Mesenchymal stem cell (in vitro differentiated cells and primary cell): ENCODE measurements at regions not wholly inside any gene's neighbourhood (a gene's known extent, or its start where the extent isn't known, plus 50 kb on each side); places are given as distances from the start of the nearest gene placed in this dataset.
A peak's percentile ranks its signal among the peaks of the same experiment; 100 is the strongest.
"Not testable (repeated sequence)": the region's sequence is repeated elsewhere in the genome, so short reads cannot be mapped to it uniquely, and the experiment has no call there.

ENCODE experiments used
- DNase-seq: peaks from one replicate; pipeline ENCODE4 v3.0.0-alpha.2; 2013
- H2AFZ ChIP-seq: one replicate; pipeline ENCODE4 v1.6.1; 2013; ENCODE audit warnings: low read depth, mild to moderate bottlenecking, control low read depth, inconsistent platforms, low read length, moderate library complexity
- H2AK5ac ChIP-seq: 2 replicates; pipeline ENCODE4 v1.6.1; 2013; ENCODE audit warnings: low read length, moderate library complexity, mild to moderate bottlenecking, inconsistent platforms; ENCODE audit not compliant: severe bottlenecking
- H2BK120ac ChIP-seq: one replicate; pipeline ENCODE4 v1.6.1; 2013; ENCODE audit warnings: low read depth, mild to moderate bottlenecking, inconsistent platforms, low read length, moderate library complexity
- H2BK12ac ChIP-seq, 2 experiments: one replicate each; pipeline ENCODE4 v1.6.1; 2013; ENCODE audit warnings: inconsistent platforms in 2 of 2, low read length in 2 of 2, mild to moderate bottlenecking in 2 of 2, moderate library complexity in 2 of 2, control low read depth in 1 of 2
- H2BK15ac ChIP-seq: one replicate; pipeline ENCODE4 v1.6.1; 2013; ENCODE audit warnings: mild to moderate bottlenecking, low read depth, inconsistent platforms; ENCODE audit not compliant: poor library complexity, severe bottlenecking
- H2BK5ac ChIP-seq: 2 replicates; pipeline ENCODE4 v1.6.1; 2013; ENCODE audit warnings: low read depth, mild to moderate bottlenecking, low read length, control low read depth, inconsistent platforms; ENCODE audit not compliant: poor library complexity, severe bottlenecking
- H3K14ac ChIP-seq, 2 experiments: one replicate each; pipeline ENCODE4 v1.6.1; 2013; ENCODE audit warnings: inconsistent platforms in 2 of 2, low read length in 2 of 2, control low read depth in 1 of 2, mild to moderate bottlenecking in 1 of 2, moderate library complexity in 1 of 2
- H3K18ac ChIP-seq, 2 experiments: one replicate each; pipeline ENCODE4 v1.6.1; 2013; ENCODE audit warnings: inconsistent platforms in 2 of 2, low read length in 2 of 2, control low read depth in 1 of 2, low read depth in 1 of 2, mild to moderate bottlenecking in 1 of 2
- H3K23ac ChIP-seq, 2 experiments: one replicate each; pipeline ENCODE4 v1.6.1; 2013; ENCODE audit warnings: inconsistent platforms in 2 of 2, low read length in 2 of 2, mild to moderate bottlenecking in 2 of 2, moderate library complexity in 2 of 2, control low read depth in 1 of 2
- H3K27ac ChIP-seq: 2 replicates; pipeline ENCODE4 v1.5.1; 2013; ENCODE audit warnings: mild to moderate bottlenecking, moderate library complexity, low read length, control low read depth, inconsistent platforms; ENCODE audit not compliant: poor library complexity, severe bottlenecking
- H3K27me3 ChIP-seq, 2 experiments: 2 replicates each; pipeline versions ENCODE4 v1.6.1 to v1.7.0; 2013; ENCODE audit warnings: low read length in 2 of 2, mild to moderate bottlenecking in 2 of 2, moderate library complexity in 2 of 2, control low read depth in 1 of 2, inconsistent platforms in 1 of 2; ENCODE audit not compliant: control insufficient read depth in 1 of 2, insufficient read depth in 1 of 2
- H3K36me3 ChIP-seq, 2 experiments: 2 replicates each; pipeline versions ENCODE4 v1.6.1 to v1.7.0; 2013; ENCODE audit warnings: low read length in 2 of 2, control low read depth in 1 of 2, inconsistent platforms in 1 of 2, low read depth in 1 of 2, mild to moderate bottlenecking in 1 of 2; ENCODE audit not compliant: insufficient read depth in 2 of 2, control insufficient read depth in 1 of 2
- H3K4ac ChIP-seq, 2 experiments: one replicate each; pipeline ENCODE4 v1.6.1; 2013; ENCODE audit warnings: inconsistent platforms in 2 of 2, low read length in 2 of 2, mild to moderate bottlenecking in 2 of 2, moderate library complexity in 2 of 2, control low read depth in 1 of 2, low read depth in 1 of 2
- H3K4me1 ChIP-seq: 2 replicates; pipeline ENCODE4 v1.6.1; 2013; ENCODE audit warnings: low read depth, low read length, control low read depth; ENCODE audit not compliant: control insufficient read depth, insufficient read depth
- H3K4me2 ChIP-seq: 2 replicates; pipeline ENCODE4 v1.6.1; 2013; ENCODE audit warnings: low read length, mild to moderate bottlenecking, inconsistent platforms; ENCODE audit not compliant: poor library complexity, severe bottlenecking
- H3K4me3 ChIP-seq, 2 experiments: 2 replicates each; pipeline versions ENCODE4 v1.5.1 to v1.7.0; 2013; ENCODE audit warnings: low read length in 2 of 2, mild to moderate bottlenecking in 2 of 2, control low read depth in 1 of 2, low read depth in 1 of 2; ENCODE audit not compliant: insufficient read depth in 1 of 2
- H3K79me1 ChIP-seq: replicated peaks from 2 replicates; pipeline ENCODE4 v1.6.1; 2013; ENCODE audit warnings: mild to moderate bottlenecking, control low read depth, low read length, inconsistent platforms; ENCODE audit not compliant: poor library complexity, severe bottlenecking
- H3K9ac ChIP-seq: 2 replicates; pipeline ENCODE4 v1.7.0; 2013; ENCODE audit warnings: mild to moderate bottlenecking, low read length, moderate library complexity
- H3K9me3 ChIP-seq: 2 replicates; pipeline ENCODE4 v1.7.0; 2013; ENCODE audit warnings: mild to moderate bottlenecking, low read length; ENCODE audit not compliant: control insufficient read depth
- H4K8ac ChIP-seq: one replicate; pipeline ENCODE4 v1.6.1; 2013; ENCODE audit warnings: inconsistent platforms, mild to moderate bottlenecking, low read length, moderate library complexity
- H4K91ac ChIP-seq: one replicate; pipeline ENCODE4 v1.6.1; 2013; ENCODE audit warnings: mild to moderate bottlenecking, low read length, inconsistent platforms
- WGBS: methylation state at CpG from one replicate; pipeline ENCODE4 v1.1.7; 2013; ENCODE audit warnings: mixed read lengths; 5-methylcytosine and 5-hydroxymethylcytosine counted together

DNA sequence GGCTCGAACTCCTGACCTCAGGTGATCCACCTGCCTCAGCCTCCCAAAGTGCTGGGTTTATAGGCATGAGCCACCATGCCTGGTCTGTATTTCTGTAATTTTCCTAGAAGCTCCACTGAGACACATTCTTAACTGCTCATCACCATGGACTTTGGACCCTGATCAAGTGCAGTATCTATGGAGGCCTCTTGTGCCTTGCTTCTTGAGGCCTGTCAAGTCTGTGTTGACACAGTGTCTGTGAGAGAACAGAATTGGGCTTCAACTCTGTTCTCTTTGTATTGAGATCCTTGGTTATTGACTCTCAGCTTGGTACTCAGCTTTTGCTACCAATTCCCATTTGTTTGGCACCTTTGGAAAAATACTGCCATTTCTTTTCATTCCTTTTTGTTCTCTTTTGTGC, 188.0 kb downstream of the SPATA31A6 start:
- H2BK5ac ChIP-seq, H3K27ac ChIP-seq, DNase-seq, H3K9ac ChIP-seq, H3K18ac ChIP-seq, H3K14ac ChIP-seq, H2AFZ ChIP-seq, H3K9me3 ChIP-seq, H3K4me2 ChIP-seq, H3K79me1 ChIP-seq, H2BK12ac ChIP-seq, H3K4me3 ChIP-seq, H3K4ac ChIP-seq, H4K91ac ChIP-seq, H2BK15ac ChIP-seq, H3K4me1 ChIP-seq, H3K27me3 ChIP-seq, H2AK5ac ChIP-seq, H3K36me3 ChIP-seq, H3K23ac ChIP-seq, H4K8ac ChIP-seq, H2BK120ac ChIP-seq: not testable (repeated sequence)
- 26% methylated on average over 1 of the region's 1 CpG for WGBS

DNA sequence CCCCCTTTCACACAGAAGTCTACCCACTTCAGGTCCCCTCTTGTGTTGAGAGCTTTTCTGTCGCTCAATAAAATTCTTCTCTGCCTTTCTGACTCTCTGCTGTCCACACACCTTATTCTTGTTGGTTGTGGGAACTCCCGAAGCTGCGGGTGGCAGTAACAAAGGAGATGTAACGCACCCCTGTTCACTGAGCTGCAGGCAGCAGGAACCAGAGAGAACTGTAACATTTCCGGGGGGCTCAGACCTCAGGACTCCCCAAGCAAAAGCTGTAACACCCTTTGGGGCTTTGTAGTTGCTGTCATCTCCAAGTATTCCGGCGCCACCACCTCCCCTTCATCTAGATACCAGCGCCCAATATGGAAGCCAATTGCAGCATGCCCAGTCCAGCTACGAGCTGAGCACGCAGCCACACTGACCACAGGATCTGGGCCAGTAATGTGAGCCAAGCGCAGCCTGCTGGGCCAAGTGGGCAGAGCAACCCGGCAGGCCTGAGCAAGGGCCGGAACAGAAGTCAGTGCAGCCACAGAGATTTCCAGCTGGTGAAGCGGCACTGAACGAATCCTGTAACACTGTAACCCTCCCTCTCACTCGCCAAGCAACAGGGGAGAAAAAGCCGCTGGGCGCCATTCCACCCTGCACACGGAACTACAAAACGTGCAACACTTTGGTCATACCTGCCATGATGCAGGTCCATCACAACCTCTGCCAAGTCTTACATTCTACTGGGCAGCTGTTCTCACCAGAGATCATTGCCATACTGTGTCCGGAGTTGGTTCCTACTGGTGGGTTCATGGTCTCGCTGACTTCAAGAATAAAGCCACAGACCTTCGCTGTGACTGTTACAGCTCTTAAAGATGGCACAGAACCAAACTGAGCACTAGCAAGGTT, 194.3 kb downstream of the SPATA31A6 start:
- H3K9me3 ChIP-seq, H3K27ac ChIP-seq, H2AK5ac ChIP-seq, H3K4me1 ChIP-seq, H2BK5ac ChIP-seq, H3K4ac ChIP-seq, H3K27me3 ChIP-seq, H2AFZ ChIP-seq, H3K23ac ChIP-seq, H3K14ac ChIP-seq, DNase-seq, H3K36me3 ChIP-seq, H2BK15ac ChIP-seq, H2BK120ac ChIP-seq, H3K79me1 ChIP-seq, H4K91ac ChIP-seq, H3K18ac ChIP-seq, H3K9ac ChIP-seq, H3K4me2 ChIP-seq, H3K4me3 ChIP-seq, H2BK12ac ChIP-seq: not testable (repeated sequence)
- peak overlapping the region; percentile 12 for H4K8ac ChIP-seq
- 82% methylated on average over 21 of the region's 23 CpGs for WGBS

DNA sequence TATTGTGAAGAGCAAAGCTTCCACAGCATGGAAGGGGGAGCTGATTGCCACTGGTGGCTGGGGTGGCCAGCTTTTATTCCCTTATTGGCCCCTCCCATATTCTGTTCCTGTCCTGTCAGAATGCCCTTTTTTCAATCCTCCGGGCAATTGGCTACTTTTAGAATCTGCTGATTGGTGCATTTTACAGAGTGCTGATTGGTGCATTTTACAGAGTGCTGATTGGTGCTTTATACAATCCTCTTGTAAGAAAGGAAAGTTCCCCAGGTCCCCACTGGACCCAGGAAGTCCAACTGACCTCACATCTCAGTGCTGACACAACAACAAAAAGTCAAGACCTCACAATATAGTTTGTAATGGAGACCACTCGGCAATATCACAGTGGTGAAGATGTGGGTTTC, 195.0 kb downstream of the SPATA31A6 start:
- Histone ChIP-seq H3K9me3 (no peaks in the 10 kb centered on the region), H2AFZ (no peak overlapping the region), H2BK15ac (no peak overlapping the region), H3K27me3 (no peaks in the 10 kb centered on the region), H3K36me3 (no peaks in the 10 kb centered on the region), H3K4me3 (no peak overlapping the region), H2BK120ac (no peak overlapping the region), H3K4ac (no peak overlapping the region), H3K18ac (no peak overlapping the region), H4K91ac (no peak overlapping the region), H3K14ac (no peak overlapping the region), H3K79me1 (no peaks in the 10 kb centered on the region), H3K9ac (no peak overlapping the region), H4K8ac (no peak overlapping the region), H2BK5ac (no peak overlapping the region), H2AK5ac (no peak overlapping the region), H3K4me2 (no peak overlapping the region), H3K27ac (no peak overlapping the region), H3K4me1 (no peaks in the 10 kb centered on the region), H2BK12ac (no peak overlapping the region), H3K23ac (no peak overlapping the region)
- no peak for DNase-seq
- WGBS: 92% methylated on average over 1 of the region's 2 CpGs

DNA sequence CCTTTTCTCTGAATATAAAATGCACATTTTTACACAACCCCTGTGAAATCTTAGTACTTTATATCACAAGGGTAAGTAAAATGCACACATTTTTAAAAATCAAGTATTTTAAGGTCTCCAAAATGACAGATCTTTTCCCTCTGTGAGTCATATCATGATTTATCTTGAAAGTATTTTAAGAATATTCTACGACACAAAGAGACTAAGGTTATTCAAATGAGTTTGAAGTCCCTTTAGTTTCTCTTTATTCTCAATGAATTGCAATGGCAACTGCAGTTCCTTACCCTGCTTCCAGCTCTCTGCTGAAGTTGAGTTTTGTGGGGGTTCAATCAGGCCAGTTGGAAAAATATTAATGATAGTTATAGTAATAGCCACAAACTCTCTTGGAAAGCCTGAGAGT, 196.1 kb downstream of the SPATA31A6 start:
- H2AFZ ChIP-seq, H2BK5ac ChIP-seq, H2BK120ac ChIP-seq, H2AK5ac ChIP-seq, H3K27ac ChIP-seq, H3K14ac ChIP-seq, H3K27me3 ChIP-seq, H3K9ac ChIP-seq, H2BK15ac ChIP-seq, H2BK12ac ChIP-seq, H4K91ac ChIP-seq, H3K4ac ChIP-seq, H3K79me1 ChIP-seq, H3K9me3 ChIP-seq, H3K23ac ChIP-seq, H3K4me2 ChIP-seq, H3K36me3 ChIP-seq, H3K4me1 ChIP-seq, H3K4me3 ChIP-seq, H3K18ac ChIP-seq, H4K8ac ChIP-seq, DNase-seq: not testable (repeated sequence)
- no CpG with 5 or more reads among the region's 1 CpG for WGBS
